ENCODE measurements at regions not wholly inside any gene's neighbourhood (a gene's known extent, or its start where the extent isn't known, plus 50 kb on each side); places are given as distances from the start of the nearest gene placed in this dataset.

DNA sequence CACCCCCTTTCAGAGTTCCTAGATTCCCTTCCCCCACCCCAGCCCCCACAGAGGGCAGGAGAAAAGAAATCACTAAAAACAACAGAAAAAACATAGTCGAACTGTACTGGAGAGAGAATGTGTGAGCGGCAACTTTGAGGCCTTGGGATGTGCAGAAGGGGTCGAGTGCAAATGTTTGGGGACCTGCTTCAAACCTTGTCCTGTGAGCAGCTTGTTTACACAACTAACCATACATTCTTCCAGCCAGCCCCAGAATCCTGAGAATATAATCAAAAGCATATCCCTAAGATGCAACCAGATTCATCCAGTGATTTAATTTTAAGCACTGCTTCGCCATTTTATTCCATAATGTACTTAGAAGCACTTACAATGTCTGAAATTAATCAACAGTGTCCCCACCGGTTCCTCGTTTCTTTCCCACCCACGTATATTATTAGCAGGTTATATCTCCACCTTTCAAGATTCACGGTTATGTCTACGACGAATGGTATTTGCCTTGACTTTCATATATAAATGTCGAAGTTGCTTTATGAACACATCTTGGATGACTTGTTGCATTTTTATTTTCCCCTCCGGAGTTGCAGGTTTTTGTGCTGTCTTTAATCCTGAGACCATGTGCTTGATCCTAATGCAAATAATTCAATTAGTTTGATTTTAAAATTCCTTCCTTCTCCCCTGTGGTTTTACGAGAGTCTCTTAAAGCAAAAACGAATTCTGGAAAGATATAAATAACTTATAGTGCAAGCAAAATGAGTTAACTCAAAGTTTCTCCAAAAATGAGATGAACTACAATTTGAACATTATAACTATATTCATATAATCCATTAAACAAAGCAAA lies 107.6 kb downstream of the ZIC5 start:
- no peaks in the 10 kb centered on the region for H3K36me3 Mint-ChIP-seq (ENCODE audit: insufficient read depth, unreplicated experiment)
- no peaks in the 10 kb centered on the region for H3K27me3 Mint-ChIP-seq (ENCODE audit: insufficient read depth, unreplicated experiment)
- DNase-seq (ENCODE audit: unreplicated experiment): no peak
- H3K9me3 Mint-ChIP-seq (ENCODE audit: unreplicated experiment): no peaks in the 10 kb centered on the region
- no TSS peak for BruUV-seq (replicated peaks)
- intact Hi-C loops (cut with micrococcal nuclease): no loop called here
- CTCF ChIA-PET: no interaction called here
- TF ChIP-seq, protein P1, sequence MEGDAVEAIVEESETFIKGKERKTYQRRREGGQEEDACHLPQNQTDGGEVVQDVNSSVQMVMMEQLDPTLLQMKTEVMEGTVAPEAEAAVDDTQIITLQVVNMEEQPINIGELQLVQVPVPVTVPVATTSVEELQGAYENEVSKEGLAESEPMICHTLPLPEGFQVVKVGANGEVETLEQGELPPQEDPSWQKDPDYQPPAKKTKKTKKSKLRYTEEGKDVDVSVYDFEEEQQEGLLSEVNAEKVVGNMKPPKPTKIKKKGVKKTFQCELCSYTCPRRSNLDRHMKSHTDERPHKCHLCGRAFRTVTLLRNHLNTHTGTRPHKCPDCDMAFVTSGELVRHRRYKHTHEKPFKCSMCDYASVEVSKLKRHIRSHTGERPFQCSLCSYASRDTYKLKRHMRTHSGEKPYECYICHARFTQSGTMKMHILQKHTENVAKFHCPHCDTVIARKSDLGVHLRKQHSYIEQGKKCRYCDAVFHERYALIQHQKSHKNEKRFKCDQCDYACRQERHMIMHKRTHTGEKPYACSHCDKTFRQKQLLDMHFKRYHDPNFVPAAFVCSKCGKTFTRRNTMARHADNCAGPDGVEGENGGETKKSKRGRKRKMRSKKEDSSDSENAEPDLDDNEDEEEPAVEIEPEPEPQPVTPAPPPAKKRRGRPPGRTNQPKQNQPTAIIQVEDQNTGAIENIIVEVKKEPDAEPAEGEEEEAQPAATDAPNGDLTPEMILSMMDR (IDR thresholded peaks at IDR 0.05; ENCODE audit: unreplicated experiment): no peak
- no peaks in the 10 kb centered on the region for H3K4me1 Mint-ChIP-seq (ENCODE audit: insufficient read depth, unreplicated experiment)
- POLR2A ChIA-PET: no interaction called here
- H3K4me3 Mint-ChIP-seq (ENCODE audit: unreplicated experiment): no peak overlapping the region
- no peak overlapping the region for H3K27ac Mint-ChIP-seq (ENCODE audit: low read depth, unreplicated experiment)

DNA sequence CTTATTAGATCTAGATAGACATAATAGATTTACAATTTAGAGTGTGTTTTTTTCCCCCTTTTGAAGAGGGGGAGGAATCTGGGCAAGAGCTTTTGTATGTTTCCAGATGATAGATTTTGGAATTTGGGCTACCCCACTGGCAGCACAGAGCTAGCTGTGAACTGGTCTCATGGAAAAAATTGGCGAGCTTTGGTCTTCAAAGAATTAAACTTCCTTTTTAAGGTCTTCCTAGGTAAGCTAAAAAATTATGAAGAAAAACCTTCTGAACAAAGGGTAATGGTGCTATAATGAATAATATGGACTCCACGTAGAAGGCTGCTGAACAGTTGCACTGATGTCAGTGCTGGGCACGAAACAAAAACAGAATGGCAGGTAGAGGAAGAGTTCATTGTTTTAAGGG lies 109.3 kb downstream of the ZIC5 start:
- H3K27me3 Mint-ChIP-seq (ENCODE audit: insufficient read depth, unreplicated experiment): no peaks in the 10 kb centered on the region
- H3K4me3 Mint-ChIP-seq (ENCODE audit: unreplicated experiment): no peak overlapping the region
- TF ChIP-seq, protein P1 (IDR thresholded peaks at IDR 0.05; ENCODE audit: unreplicated experiment): no peak
- POLR2A ChIA-PET: no interaction called here
- H3K4me1 Mint-ChIP-seq (ENCODE audit: insufficient read depth, unreplicated experiment): no peaks in the 10 kb centered on the region
- CTCF ChIA-PET: interaction anchor here (0.5 to 1.0 kb wide), 2 partner anchors 27 to 207 kb away, joined by 3 to 5 read pairs; no protein-coding TSS in a partner anchor
- BruUV-seq (replicated peaks): no TSS peak
- H3K9me3 Mint-ChIP-seq (ENCODE audit: unreplicated experiment): no peaks in the 10 kb centered on the region
- no peak for DNase-seq (ENCODE audit: unreplicated experiment)
- intact Hi-C loops (cut with micrococcal nuclease): no loop called here
- no peak overlapping the region for H3K27ac Mint-ChIP-seq (ENCODE audit: low read depth, unreplicated experiment)
- H3K36me3 Mint-ChIP-seq (ENCODE audit: insufficient read depth, unreplicated experiment): no peaks in the 10 kb centered on the region

DNA sequence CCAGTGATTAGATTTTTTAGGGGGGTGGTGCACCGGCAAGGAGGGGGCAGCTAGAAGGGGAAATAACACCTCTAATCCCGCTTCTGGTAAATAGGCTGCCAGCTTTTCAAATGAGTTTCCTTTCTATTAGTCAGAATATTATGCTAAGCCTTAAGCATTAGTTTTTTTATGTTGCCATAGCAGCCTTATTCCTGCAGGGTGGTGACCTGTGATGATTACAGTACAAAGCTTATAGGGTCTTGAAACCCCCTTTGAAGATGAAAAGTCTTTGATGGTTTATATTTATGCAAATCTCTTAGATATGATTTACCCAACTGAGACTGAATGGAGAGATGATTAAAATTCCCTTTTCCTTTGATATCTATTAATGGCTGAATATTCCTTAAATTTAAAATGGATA lies 109.8 kb downstream of the ZIC5 start:
- ChIA-PET CTCF (interaction anchor here (0.5 to 1.0 kb wide), 2 partner anchors 27 to 206 kb away, joined by 3 to 5 read pairs; no protein-coding TSS in a partner anchor), POLR2A (no interaction called here)
- Mint-ChIP-seq H3K27ac (ENCODE audit: low read depth, unreplicated experiment) (no peak overlapping the region), H3K9me3 (ENCODE audit: unreplicated experiment) (no peaks in the 10 kb centered on the region), H3K4me1 (ENCODE audit: insufficient read depth, unreplicated experiment) (no peaks in the 10 kb centered on the region), H3K27me3 (ENCODE audit: insufficient read depth, unreplicated experiment) (no peaks in the 10 kb centered on the region), H3K4me3 (ENCODE audit: unreplicated experiment) (no peak overlapping the region), H3K36me3 (ENCODE audit: insufficient read depth, unreplicated experiment) (no peaks in the 10 kb centered on the region)
- TF ChIP-seq, protein P1 (IDR thresholded peaks at IDR 0.05; ENCODE audit: unreplicated experiment): no peak
- no TSS peak for BruUV-seq (replicated peaks)
- intact Hi-C loops (cut with micrococcal nuclease): no loop called here
- no peak for DNase-seq (ENCODE audit: unreplicated experiment)

DNA sequence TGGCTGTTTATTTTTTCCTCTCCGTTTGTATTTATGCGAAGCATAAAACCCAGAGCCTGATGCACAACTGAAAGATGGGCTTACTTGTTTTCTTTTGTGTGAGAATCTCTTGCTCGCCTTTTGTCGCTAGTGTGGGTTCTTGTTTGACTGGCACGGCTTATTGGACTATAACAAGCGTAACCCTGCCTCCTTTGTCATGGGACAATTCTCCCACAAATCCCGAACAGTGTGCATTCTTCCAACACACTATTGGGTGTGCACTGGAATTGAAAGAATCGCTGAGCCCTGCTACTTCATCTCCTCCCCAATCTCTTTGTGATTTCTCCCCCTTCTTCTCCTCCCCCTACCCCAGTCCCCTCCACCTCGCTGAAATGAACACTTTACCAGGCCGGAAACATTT lies 110.8 kb downstream of the ZIC5 start:
- H3K9me3 Mint-ChIP-seq (ENCODE audit: unreplicated experiment): no peaks in the 10 kb centered on the region
- BruUV-seq (replicated peaks): no TSS peak
- intact Hi-C loops (cut with micrococcal nuclease): no loop called here
- POLR2A ChIA-PET: no interaction called here
- H3K36me3 Mint-ChIP-seq (ENCODE audit: insufficient read depth, unreplicated experiment): no peaks in the 10 kb centered on the region
- DNase-seq (ENCODE audit: unreplicated experiment): no peak
- H3K27me3 Mint-ChIP-seq (ENCODE audit: insufficient read depth, unreplicated experiment): no peaks in the 10 kb centered on the region
- no peaks in the 10 kb centered on the region for H3K4me1 Mint-ChIP-seq (ENCODE audit: insufficient read depth, unreplicated experiment)
- TF ChIP-seq, protein P1 (IDR thresholded peaks at IDR 0.05; ENCODE audit: unreplicated experiment): no peak
- no peak overlapping the region for H3K4me3 Mint-ChIP-seq (ENCODE audit: unreplicated experiment)
- H3K27ac Mint-ChIP-seq (ENCODE audit: low read depth, unreplicated experiment): no peak overlapping the region
- CTCF ChIA-PET: no interaction called here

Measured in MCF 10A (cell line).